Nephron progenitor cell (in vitro differentiated cells): ENCODE measurements at regions not wholly inside any gene's neighbourhood (a gene's known extent, or its start where the extent isn't known, plus 50 kb on each side); places are given as distances from the start of the nearest gene placed in this dataset.

Source experiments
- DNase-seq: peaks from one replicate; pipeline ENCODE4 v3.0.0; 2021
- H3K27ac Mint-ChIP-seq: 2 replicates; pipeline ENCODE4 v1.8.0; 2021; ENCODE audit warnings: mild to moderate bottlenecking, moderate library complexity, mixed read lengths
- H3K27me3 Mint-ChIP-seq: 2 replicates; pipeline ENCODE4 v1.8.0; 2021; ENCODE audit warnings: mild to moderate bottlenecking, low read depth, mixed read lengths; ENCODE audit not compliant: poor library complexity
- H3K36me3 Mint-ChIP-seq: 2 replicates; pipeline ENCODE4 v1.8.0; 2021; ENCODE audit warnings: low read depth, mixed read lengths
- H3K4me1 Mint-ChIP-seq: 2 replicates; pipeline ENCODE4 v1.8.0; 2021; ENCODE audit warnings: mixed read lengths
- H3K4me3 Mint-ChIP-seq: 2 replicates; pipeline ENCODE4 v1.8.0; 2021; ENCODE audit warnings: mild to moderate bottlenecking, moderate library complexity, mixed read lengths
- H3K9me3 Mint-ChIP-seq: 2 replicates; pipeline ENCODE4 v1.8.0; 2021; ENCODE audit warnings: mild to moderate bottlenecking, moderate library complexity, mixed read lengths
- TF ChIP-seq, protein P1 (sequence below): fragments of 200-600 bp; sonication (generic); IDR thresholded peaks from 2 replicates; pipeline ENCODE4 v1.5.0; 2021; ENCODE audit warnings: antibody characterized with exemption

DNA sequence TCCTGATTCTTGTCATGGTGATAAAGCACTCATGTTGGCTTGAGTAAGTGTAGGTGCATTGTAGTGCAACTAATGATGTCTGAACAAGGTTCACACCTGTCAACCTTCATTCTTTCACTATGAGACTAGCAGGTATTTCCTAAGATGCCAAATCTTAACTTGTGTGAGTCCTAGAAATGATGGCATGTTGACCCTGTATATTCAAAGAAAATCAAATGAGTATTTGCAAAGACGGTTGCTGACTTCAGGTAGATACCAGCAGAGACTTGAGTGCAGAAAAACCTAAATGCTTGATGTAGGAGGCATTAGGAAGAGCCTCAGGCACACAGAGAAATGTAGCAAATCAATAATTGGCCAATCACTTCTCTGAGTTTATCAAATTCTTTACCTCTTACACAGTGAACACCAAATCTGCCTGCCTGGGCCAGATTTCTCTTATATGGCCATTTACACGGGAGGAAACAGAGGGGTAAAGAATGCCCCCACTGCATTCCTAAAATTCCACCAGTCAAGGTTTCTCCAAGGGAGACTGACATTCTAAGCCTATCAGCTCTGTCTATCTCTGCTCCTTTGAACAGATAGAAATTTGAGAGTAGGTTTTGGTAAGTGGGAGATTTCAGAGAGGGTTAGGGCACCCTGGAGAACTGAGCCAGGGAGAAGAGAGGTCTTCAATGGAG is 488.6 kb upstream of the WWC1 start:
- no peak overlapping the region for H3K27ac Mint-ChIP-seq
- DNase-seq: no peak
- no peaks in the 10 kb centered on the region for H3K36me3 Mint-ChIP-seq
- TF ChIP-seq, protein P1, sequence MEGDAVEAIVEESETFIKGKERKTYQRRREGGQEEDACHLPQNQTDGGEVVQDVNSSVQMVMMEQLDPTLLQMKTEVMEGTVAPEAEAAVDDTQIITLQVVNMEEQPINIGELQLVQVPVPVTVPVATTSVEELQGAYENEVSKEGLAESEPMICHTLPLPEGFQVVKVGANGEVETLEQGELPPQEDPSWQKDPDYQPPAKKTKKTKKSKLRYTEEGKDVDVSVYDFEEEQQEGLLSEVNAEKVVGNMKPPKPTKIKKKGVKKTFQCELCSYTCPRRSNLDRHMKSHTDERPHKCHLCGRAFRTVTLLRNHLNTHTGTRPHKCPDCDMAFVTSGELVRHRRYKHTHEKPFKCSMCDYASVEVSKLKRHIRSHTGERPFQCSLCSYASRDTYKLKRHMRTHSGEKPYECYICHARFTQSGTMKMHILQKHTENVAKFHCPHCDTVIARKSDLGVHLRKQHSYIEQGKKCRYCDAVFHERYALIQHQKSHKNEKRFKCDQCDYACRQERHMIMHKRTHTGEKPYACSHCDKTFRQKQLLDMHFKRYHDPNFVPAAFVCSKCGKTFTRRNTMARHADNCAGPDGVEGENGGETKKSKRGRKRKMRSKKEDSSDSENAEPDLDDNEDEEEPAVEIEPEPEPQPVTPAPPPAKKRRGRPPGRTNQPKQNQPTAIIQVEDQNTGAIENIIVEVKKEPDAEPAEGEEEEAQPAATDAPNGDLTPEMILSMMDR: no peak
- peaks cover 3% of the 10 kb centered on the region for H3K27me3 Mint-ChIP-seq
- no peak overlapping the region for H3K4me3 Mint-ChIP-seq
- H3K4me1 Mint-ChIP-seq: peaks cover 36% of the 10 kb centered on the region
- no peaks in the 10 kb centered on the region for H3K9me3 Mint-ChIP-seq

GRCh38 chr5:167804512-167805220 is 486.8 kb upstream of the WWC1 start:
- no peaks in the 10 kb centered on the region for H3K9me3 Mint-ChIP-seq

DNA sequence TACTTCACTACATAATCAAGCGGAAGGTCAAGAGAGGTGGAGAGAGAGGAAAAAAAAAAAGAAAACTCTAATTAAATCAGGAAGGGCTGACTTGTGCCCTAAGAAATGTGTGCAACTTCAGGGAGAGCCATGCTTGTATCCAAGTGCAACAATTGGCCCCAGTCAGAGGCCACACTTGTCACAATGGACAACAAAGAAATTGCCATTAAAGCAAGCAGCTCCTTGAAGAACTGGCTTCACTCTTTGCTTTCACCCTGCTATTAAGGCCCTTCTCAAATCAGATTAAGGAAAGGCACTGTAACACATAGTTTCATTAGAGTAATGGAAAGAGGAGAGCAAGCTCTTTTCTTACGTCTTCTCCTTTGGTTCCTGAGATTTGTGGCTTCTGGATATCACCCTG is 480.9 kb upstream of the WWC1 start:
- DNase-seq: no peak
- TF ChIP-seq, protein P1: no peak
- H3K27me3 Mint-ChIP-seq: peaks cover 9% of the 10 kb centered on the region
- H3K36me3 Mint-ChIP-seq: no peaks in the 10 kb centered on the region
- H3K27ac Mint-ChIP-seq: no peak overlapping the region
- H3K4me3 Mint-ChIP-seq: no peak overlapping the region
- no peaks in the 10 kb centered on the region for H3K9me3 Mint-ChIP-seq
- peaks cover 25% of the 10 kb centered on the region for H3K4me1 Mint-ChIP-seq

More at GRCh38 chr5:167804512-167805220, 486.8 kb upstream of the WWC1 start:
- H3K27ac Mint-ChIP-seq: no peak overlapping the region
- H3K36me3 Mint-ChIP-seq: no peaks in the 10 kb centered on the region
- H3K4me3 Mint-ChIP-seq: no peak overlapping the region
- TF ChIP-seq, protein P1: no peak
- no peak for DNase-seq
- peaks cover 27% of the 10 kb centered on the region for H3K4me1 Mint-ChIP-seq
- H3K27me3 Mint-ChIP-seq: peaks cover 9% of the 10 kb centered on the region

GRCh38 chr5:167812871-167813270 is 478.6 kb upstream of the WWC1 start:
- Mint-ChIP-seq H3K27ac (peak overlapping the region; percentile 25), H3K9me3 (no peaks in the 10 kb centered on the region), H3K36me3 (no peaks in the 10 kb centered on the region), H3K27me3 (peaks cover 9% of the 10 kb centered on the region), H3K4me1 (peaks cover 24% of the 10 kb centered on the region), H3K4me3 (no peak overlapping the region)
- TF ChIP-seq, protein P1: no peak
- DNase-seq: no peak

DNA sequence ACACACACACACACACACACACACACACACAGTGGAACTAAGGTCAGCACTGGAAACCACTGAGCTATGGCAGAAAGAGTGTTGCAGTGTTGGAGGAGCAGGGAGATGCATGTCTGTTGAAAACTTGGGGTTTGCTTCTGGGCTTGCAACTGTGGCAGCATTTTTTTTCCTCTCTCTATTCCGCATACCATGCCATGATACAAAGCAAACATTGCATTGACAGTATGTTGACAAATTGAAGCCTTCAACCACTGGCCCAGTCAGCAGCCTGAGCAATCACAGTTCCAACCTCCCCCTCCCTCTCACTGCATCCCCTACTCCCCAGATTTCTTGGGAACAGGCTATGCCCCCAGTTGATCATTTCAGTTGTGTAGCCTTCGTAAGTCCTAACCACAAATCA is 478.1 kb upstream of the WWC1 start:
- H3K4me3 Mint-ChIP-seq: no peak overlapping the region
- no peak for DNase-seq
- TF ChIP-seq, protein P1: no peak
- no peaks in the 10 kb centered on the region for H3K9me3 Mint-ChIP-seq
- H3K36me3 Mint-ChIP-seq: no peaks in the 10 kb centered on the region
- peaks cover 5% of the 10 kb centered on the region for H3K27me3 Mint-ChIP-seq
- H3K4me1 Mint-ChIP-seq: peaks cover 24% of the 10 kb centered on the region
- no peak overlapping the region for H3K27ac Mint-ChIP-seq
